Kidney (tissue), 13 donors: ENCODE measurements at regions not wholly inside any gene's neighbourhood (a gene's known extent, or its start where the extent isn't known, plus 50 kb on each side); places are given as distances from the start of the nearest gene placed in this dataset.

Experiments used
- DNase-seq, 5 donors: peaks; one replicate each; pipeline ENCODE4 v3.0.0-alpha.2; 2013 to 2020
- FAIRE-seq: peaks from 2 replicates; lab custom pipeline; 2012; peaks lifted over from hg19 to GRCh38; lab: Jason Lieb, UNC
- H3K27ac ChIP-seq, 2 donors: one replicate each; pipeline ENCODE4 v1.7.0; 2013; ENCODE audit warnings: low read depth in 2 of 2, low read length in 2 of 2, inconsistent platforms in 1 of 2
- H3K27me3 ChIP-seq: one replicate; pipeline ENCODE4 v1.7.1; 2013; ENCODE audit warnings: low read length, inconsistent platforms; ENCODE audit not compliant: control insufficient read depth, insufficient read depth
- H3K36me3 ChIP-seq, 3 donors: one replicate each; pipeline versions ENCODE4 v1.7.0 to v1.7.1; 2013; ENCODE audit warnings: low read length in 3 of 3, control low read depth in 1 of 3, inconsistent platforms in 1 of 3; ENCODE audit not compliant: insufficient read depth in 3 of 3, control insufficient read depth in 2 of 3
- H3K4me1 ChIP-seq, 3 donors: one replicate each; pipeline versions ENCODE4 v1.7.0 to v1.7.1; 2013; ENCODE audit warnings: low read length in 3 of 3, inconsistent platforms in 1 of 3, low read depth in 1 of 3; ENCODE audit not compliant: control insufficient read depth in 2 of 3, insufficient read depth in 2 of 3
- H3K4me3 ChIP-seq, 3 donors: one replicate each; pipeline versions ENCODE4 v1.7.0 to v1.8.1; 2013; ENCODE audit warnings: low read length in 3 of 3, control low read depth in 1 of 3, inconsistent platforms in 1 of 3
- H3K9ac ChIP-seq, 3 donors: one replicate each; pipeline versions ENCODE4 v1.7.0 to v1.7.1; 2013; ENCODE audit warnings: low read length in 3 of 3, control low read depth in 1 of 3, inconsistent platforms in 1 of 3
- H3K9me3 ChIP-seq, 3 donors: one replicate each; pipeline versions ENCODE4 v1.7.0 to v1.7.1; 2013; ENCODE audit warnings: low read length in 3 of 3, control low read depth in 1 of 3, inconsistent platforms in 1 of 3; ENCODE audit not compliant: control insufficient read depth in 2 of 3, insufficient read depth in 1 of 3
- intact Hi-C: fragments of 100-400 bp; cut with DNase I; formaldehyde crosslinking; loops from one replicate; pipeline ENCODE4 v1.11.1; 2022
- TF ChIP-seq, protein P1 (sequence below): IDR thresholded peaks from 3 replicates; pipeline ENCODE4 v1.5.1; 2012; ENCODE audit warnings: mild to moderate bottlenecking, moderate library complexity, borderline replicate concordance; ENCODE audit not compliant: insufficient read depth; ENCODE audit errors: extremely low read depth
- donor health status: control.
- donor health status: control.
- donor health status: control.
- donor health status: control.
- donor health status: control.
- donor health status: DM: yes; HTN: yes; CAD: no.
- donor health status: Normal renal cell carcinoma (clear cell type).

DNA sequence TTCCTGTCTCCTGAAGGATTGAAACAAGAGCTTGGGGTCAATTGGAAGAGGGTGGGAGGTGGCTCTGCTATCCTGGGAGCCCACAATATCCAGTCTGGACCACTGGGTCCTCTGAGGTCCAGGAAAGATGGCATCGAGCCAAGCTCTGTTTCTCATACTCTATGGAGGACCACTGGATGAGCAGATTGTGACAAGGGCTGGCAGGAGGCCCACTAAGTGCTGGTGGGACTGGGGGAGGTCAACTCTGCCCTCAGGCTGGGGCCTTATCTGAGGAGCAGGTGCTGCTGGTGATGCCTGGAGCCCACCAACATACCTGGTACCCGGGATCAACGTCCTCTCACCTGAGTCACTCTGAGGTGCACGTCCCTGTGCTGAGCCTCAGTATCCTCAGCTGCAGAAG, 142.4 kb downstream of the NDUFA10 start:
- intact Hi-C loops, result no loop called here
- FAIRE-seq, result no peak
- TF ChIP-seq, protein P1, sequence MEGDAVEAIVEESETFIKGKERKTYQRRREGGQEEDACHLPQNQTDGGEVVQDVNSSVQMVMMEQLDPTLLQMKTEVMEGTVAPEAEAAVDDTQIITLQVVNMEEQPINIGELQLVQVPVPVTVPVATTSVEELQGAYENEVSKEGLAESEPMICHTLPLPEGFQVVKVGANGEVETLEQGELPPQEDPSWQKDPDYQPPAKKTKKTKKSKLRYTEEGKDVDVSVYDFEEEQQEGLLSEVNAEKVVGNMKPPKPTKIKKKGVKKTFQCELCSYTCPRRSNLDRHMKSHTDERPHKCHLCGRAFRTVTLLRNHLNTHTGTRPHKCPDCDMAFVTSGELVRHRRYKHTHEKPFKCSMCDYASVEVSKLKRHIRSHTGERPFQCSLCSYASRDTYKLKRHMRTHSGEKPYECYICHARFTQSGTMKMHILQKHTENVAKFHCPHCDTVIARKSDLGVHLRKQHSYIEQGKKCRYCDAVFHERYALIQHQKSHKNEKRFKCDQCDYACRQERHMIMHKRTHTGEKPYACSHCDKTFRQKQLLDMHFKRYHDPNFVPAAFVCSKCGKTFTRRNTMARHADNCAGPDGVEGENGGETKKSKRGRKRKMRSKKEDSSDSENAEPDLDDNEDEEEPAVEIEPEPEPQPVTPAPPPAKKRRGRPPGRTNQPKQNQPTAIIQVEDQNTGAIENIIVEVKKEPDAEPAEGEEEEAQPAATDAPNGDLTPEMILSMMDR, result no peak

GRCh38 chr2:239882331-239882732, 142.8 kb downstream of the NDUFA10 start:
- H3K27ac ChIP-seq, result no peak overlapping the region
- peaks cover 2 to 24% (median 5%) of the 10 kb centered on the region in 3 donors for H3K9me3 ChIP-seq
- intact Hi-C loops, result no loop called here
- H3K36me3 ChIP-seq, result no peaks in the 10 kb centered on the region
- FAIRE-seq, result no peak
- TF ChIP-seq, protein P1, result peak; percentile 64
- H3K4me1 ChIP-seq, result peaks cover 0 to 14% (median 5%) of the 10 kb centered on the region in 3 donors
- H3K9ac ChIP-seq, result no peak overlapping the region
- no peak overlapping the region for H3K4me3 ChIP-seq
- no peaks in the 10 kb centered on the region for H3K27me3 ChIP-seq
- peak in 4 of 5 donors; percentile 66 to 83 (median 74) for DNase-seq

More for the DNA sequence above, 142.4 kb downstream of the NDUFA10 start:
- Histone ChIP-seq H3K4me1 (peaks cover 0 to 14% (median 5%) of the 10 kb centered on the region in 3 donors), H3K36me3 (no peaks in the 10 kb centered on the region), H3K9ac (no peak overlapping the region), H3K27me3 (no peaks in the 10 kb centered on the region), H3K27ac (no peak overlapping the region), H3K9me3 (peaks cover 2 to 24% (median 5%) of the 10 kb centered on the region in 3 donors), H3K4me3 (no peak overlapping the region)
- peak in 1 of 5 donors; percentile 1 for DNase-seq

DNA sequence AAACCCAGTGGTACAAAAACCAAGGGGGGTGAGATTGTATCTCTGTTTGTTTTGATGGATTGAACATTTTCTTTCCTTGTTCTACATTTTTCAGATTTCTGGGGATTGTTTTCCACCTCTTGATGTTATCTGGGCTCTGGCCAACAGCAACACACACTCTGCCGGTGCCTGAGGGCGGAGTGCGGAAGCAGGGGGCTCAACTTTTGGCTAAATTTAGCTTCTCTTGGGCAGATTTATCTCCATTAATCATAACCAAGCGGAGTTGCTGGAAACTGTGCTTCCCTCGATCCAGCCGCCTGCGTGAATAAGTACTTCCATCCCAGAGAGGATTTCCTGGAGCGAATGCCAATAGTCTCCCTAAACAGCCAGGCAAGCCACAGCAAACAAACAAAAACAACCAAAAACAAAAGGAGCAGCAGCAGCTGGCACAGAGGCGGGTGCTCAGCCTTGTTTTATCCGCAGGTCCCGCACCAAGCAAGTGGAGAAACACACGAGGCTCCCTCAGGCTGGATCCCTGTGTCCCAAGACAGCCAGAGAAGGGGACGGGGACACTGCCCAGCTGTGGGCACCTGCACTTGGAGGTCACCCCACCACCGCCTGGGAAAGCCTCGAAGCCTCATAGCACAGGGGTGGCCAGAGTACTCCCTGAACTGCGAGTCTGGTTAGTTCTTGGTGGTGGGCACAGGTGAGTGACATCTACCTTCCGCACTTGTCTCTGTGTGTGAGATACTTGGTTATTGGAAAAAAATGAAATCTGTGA, 143.4 kb downstream of the NDUFA10 start:
- Histone ChIP-seq H3K9ac (no peak overlapping the region), H3K27me3 (no peaks in the 10 kb centered on the region), H3K4me1 (peaks cover 0 to 14% (median 5%) of the 10 kb centered on the region in 3 donors), H3K36me3 (no peaks in the 10 kb centered on the region), H3K4me3 (no peak overlapping the region), H3K27ac (peak overlapping the region; percentile 5 to 69), H3K9me3 (peaks cover 2 to 23% (median 5%) of the 10 kb centered on the region in 3 donors)
- TF ChIP-seq, protein P1, result no peak
- FAIRE-seq, result no peak
- peak in 4 of 5 donors; percentile 37 to 76 (median 60) for DNase-seq
- intact Hi-C loops, result no loop called here
